ENCODE measurements at regions not wholly inside any gene's neighbourhood (a gene's known extent, or its start where the extent isn't known, plus 50 kb on each side); places are given as distances from the start of the nearest gene placed in this dataset.

GRCh38 chr4:36609661-36610060 is 328.2 kb downstream of the DTHD1 start:
- Histone ChIP-seq H3K27me3 (ENCODE audit: control insufficient read depth in 2 of 2, insufficient read depth in 2 of 2, low read length in 2 of 2) (no peaks in the 10 kb centered on the region), H3K4me1 (replicated peaks in 1 of 2; ENCODE audit: control insufficient read depth in 2 of 2, insufficient read depth in 2 of 2, low read length in 2 of 2) (no peaks in the 10 kb centered on the region; a peak in 1 of 5 replicates), H3K27ac (ENCODE audit: extremely low read depth, low read depth, low read length) (no peak overlapping the region), H3K4me3 (no peak overlapping the region), H3K36me3 (ENCODE audit: control insufficient read depth, insufficient read depth, low read length) (no peaks in the 10 kb centered on the region), H3K79me2 (ENCODE audit: control insufficient read depth, insufficient read depth, low read length) (no peaks in the 10 kb centered on the region), H3K4me2 (ENCODE audit: insufficient read depth, low read length) (no peak overlapping the region), H4K20me1 (replicated peaks; ENCODE audit: control insufficient read depth, insufficient read depth, low read length) (no peaks in the 10 kb centered on the region), H3K9me3 (replicated peaks; ENCODE audit: control insufficient read depth, insufficient read depth, low read depth, low read length) (0 out of 2 replicates have a peak, but pooled peaks cover 2% of the 10 kb centered on the region), H3K9me1 (ENCODE audit: control insufficient read depth, insufficient read depth, low read length) (no peaks in the 10 kb centered on the region), H3K9ac (ENCODE audit: insufficient read depth in 1 of 2, low read depth in 2 of 2, low read length in 2 of 2) (no peak overlapping the region), H2AFZ (ENCODE audit: low read depth, low read length) (no peak overlapping the region)
- TF ChIP-seq ARID3A (IDR thresholded peaks at IDR 0.05; ENCODE audit: borderline replicate concordance, low read depth, low read length) = no peak
- TF ChIP-seq HCFC1 (IDR thresholded peaks at IDR 0.05; ENCODE audit: low read depth, low read length) = no peak
- TF ChIP-seq ZNF408 (CRISPR knock-in tag; IDR thresholded peaks at IDR 0.05; ENCODE audit: low read depth) = no peak
- TF ChIP-seq PTTG1 (tag; IDR thresholded peaks at IDR 0.05; ENCODE audit: low read depth) = no peak
- no peak for TF ChIP-seq MBD1 (CRISPR knock-in tag; IDR thresholded peaks at IDR 0.05)
- no peak for TF ChIP-seq DIDO1 (tag; IDR thresholded peaks at IDR 0.05; ENCODE audit: low read depth)
- no peak for TF ChIP-seq HSF4 (CRISPR knock-in tag; IDR thresholded peaks at IDR 0.05; ENCODE audit: borderline replicate concordance)
- no peak for TF ChIP-seq POLR2B (IDR thresholded peaks at IDR 0.05; ENCODE audit: low read depth, partially characterized antibody)
- TF ChIP-seq GATAD2B (IDR thresholded peaks at IDR 0.05; ENCODE audit: borderline replicate concordance) = no peak
- TF ChIP-seq MCM2 (IDR thresholded peaks at IDR 0.05; ENCODE audit: low read depth) = no peak
- ChIA-PET POLR2A (no interaction called here), CTCF (ENCODE audit: low intra/inter-chr PET ratio) (no interaction called here)
- intact Hi-C loops (cut with micrococcal nuclease) (no loop called here), in situ Hi-C loops (cut with MboI) (no loop called here)
- 20% methylated on average over 1 of the region's 1 CpG for WGBS (ENCODE audit: insufficient coverage, low coverage, missing lambda C conversion rate)
- no peak for DNase-seq (ENCODE audit: extremely low read depth in 1 of 4, low spot score in 3 of 4)
- no peak for ATAC-seq
- FAIRE-seq = no peak
- no TSS peak for BruUV-seq (replicated peaks)
